Cardiac muscle cell (in vitro differentiated cells and primary cell): ENCODE measurements at regions not wholly inside any gene's neighbourhood (a gene's known extent, or its start where the extent isn't known, plus 50 kb on each side); places are given as distances from the start of the nearest gene placed in this dataset.
A peak's percentile ranks its signal among the peaks of the same experiment; 100 is the strongest.

Experiments
- DNase-seq, 2 donors: peaks; one replicate each; pipeline versions ENCODE4 v3.0.0 to v3.0.0-alpha.2; 2010 to 2017; ENCODE audit warnings: low read depth in 1 of 2, low spot score in 1 of 2
- H3K27ac ChIP-seq: fragments of 200-600 bp; sonication (generic); 2 replicates; pipeline ENCODE4 v1.5.1; 2016
- H3K27me3 ChIP-seq: fragments of 200-600 bp; sonication (generic); 2 replicates; pipeline ENCODE4 v1.6.0; 2016; ENCODE audit warnings: control low read depth
- H3K36me3 ChIP-seq: fragments of 200-600 bp; sonication (generic); 2 replicates; pipeline ENCODE4 v1.5.1; 2016; ENCODE audit warnings: control low read depth
- H3K4me1 ChIP-seq: fragments of 200-600 bp; sonication (generic); 2 replicates; pipeline ENCODE4 v1.8.1; 2017; ENCODE audit warnings: low read depth, mild to moderate bottlenecking, mixed run types
- H3K4me3 ChIP-seq: fragments of 200-600 bp; sonication (generic); 2 replicates; pipeline ENCODE4 v1.5.1; 2016; ENCODE audit warnings: mild to moderate bottlenecking
- H3K9me3 ChIP-seq: fragments of 200-600 bp; sonication (generic); 2 replicates; pipeline ENCODE4 v1.5.1; 2017; ENCODE audit warnings: low read depth, mild to moderate bottlenecking, control low read depth
- TF ChIP-seq, protein P1 (sequence below): IDR thresholded peaks from 2 replicates; pipeline ENCODE4 v1.5.1; 2012; ENCODE audit warnings: low read depth, mild to moderate bottlenecking, low read length

GRCh38 chr18:68454511-68455228 lies 260.2 kb downstream of the TMX3 start:
- DNase-seq, result peak in 1 of 2 donors; percentile 74
- TF ChIP-seq, protein P1, sequence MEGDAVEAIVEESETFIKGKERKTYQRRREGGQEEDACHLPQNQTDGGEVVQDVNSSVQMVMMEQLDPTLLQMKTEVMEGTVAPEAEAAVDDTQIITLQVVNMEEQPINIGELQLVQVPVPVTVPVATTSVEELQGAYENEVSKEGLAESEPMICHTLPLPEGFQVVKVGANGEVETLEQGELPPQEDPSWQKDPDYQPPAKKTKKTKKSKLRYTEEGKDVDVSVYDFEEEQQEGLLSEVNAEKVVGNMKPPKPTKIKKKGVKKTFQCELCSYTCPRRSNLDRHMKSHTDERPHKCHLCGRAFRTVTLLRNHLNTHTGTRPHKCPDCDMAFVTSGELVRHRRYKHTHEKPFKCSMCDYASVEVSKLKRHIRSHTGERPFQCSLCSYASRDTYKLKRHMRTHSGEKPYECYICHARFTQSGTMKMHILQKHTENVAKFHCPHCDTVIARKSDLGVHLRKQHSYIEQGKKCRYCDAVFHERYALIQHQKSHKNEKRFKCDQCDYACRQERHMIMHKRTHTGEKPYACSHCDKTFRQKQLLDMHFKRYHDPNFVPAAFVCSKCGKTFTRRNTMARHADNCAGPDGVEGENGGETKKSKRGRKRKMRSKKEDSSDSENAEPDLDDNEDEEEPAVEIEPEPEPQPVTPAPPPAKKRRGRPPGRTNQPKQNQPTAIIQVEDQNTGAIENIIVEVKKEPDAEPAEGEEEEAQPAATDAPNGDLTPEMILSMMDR, result no peak
- Histone ChIP-seq H3K9me3 (no peaks in the 10 kb centered on the region), H3K27me3 (no peaks in the 10 kb centered on the region), H3K27ac (no peak overlapping the region), H3K36me3 (no peaks in the 10 kb centered on the region), H3K4me3 (no peak overlapping the region), H3K4me1 (no peaks in the 10 kb centered on the region)

- H3K27ac ChIP-seq, result no peak overlapping the region
- H3K4me1 ChIP-seq, result no peaks in the 10 kb centered on the region
- H3K36me3 ChIP-seq, result no peaks in the 10 kb centered on the region
- DNase-seq, result peak in 1 of 2 donors; percentile 86
- H3K4me3 ChIP-seq, result no peak overlapping the region
- TF ChIP-seq, protein P1, result no peak
- no peaks in the 10 kb centered on the region for H3K9me3 ChIP-seq
- no peaks in the 10 kb centered on the region for H3K27me3 ChIP-seq
These were observed 265.6 kb downstream of the TMX3 start for GRCh38 chr18:68449292-68449691.

DNA sequence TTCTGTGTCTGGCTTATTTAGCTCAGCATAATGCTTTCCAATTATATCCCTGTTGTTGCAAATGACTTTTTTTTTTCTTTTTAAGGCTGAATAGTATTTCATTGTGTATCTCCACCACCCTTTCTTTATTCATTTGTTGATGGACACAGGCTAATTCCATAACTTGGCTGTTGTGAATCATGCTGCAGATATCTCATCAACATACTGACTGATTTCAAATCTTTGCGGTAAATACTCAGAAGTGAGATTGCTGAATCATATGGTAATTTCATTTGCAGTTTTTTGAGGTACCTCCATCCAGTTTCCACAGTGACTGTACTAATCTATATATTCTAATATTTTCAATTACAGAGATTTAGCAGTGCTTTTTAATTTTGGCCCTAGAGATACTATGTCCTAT lies 266.2 kb downstream of the TMX3 start:
- no peaks in the 10 kb centered on the region for H3K27me3 ChIP-seq
- H3K9me3 ChIP-seq, result no peaks in the 10 kb centered on the region
- DNase-seq, result peak in 1 of 2 donors; percentile 63
- TF ChIP-seq, protein P1, result no peak
- H3K4me1 ChIP-seq, result no peaks in the 10 kb centered on the region
- H3K27ac ChIP-seq, result no peak overlapping the region
- H3K4me3 ChIP-seq, result no peak overlapping the region
- H3K36me3 ChIP-seq, result no peaks in the 10 kb centered on the region

- Histone ChIP-seq H3K4me3 (no peak overlapping the region), H3K27ac (no peak overlapping the region), H3K27me3 (no peaks in the 10 kb centered on the region), H3K36me3 (no peaks in the 10 kb centered on the region), H3K4me1 (no peaks in the 10 kb centered on the region), H3K9me3 (no peaks in the 10 kb centered on the region)
- DNase-seq, result no peak
- TF ChIP-seq, protein P1, result no peak
These were observed 267.6 kb downstream of the TMX3 start for GRCh38 chr18:68447286-68447685.

- Histone ChIP-seq H3K36me3 (no peaks in the 10 kb centered on the region), H3K9me3 (no peaks in the 10 kb centered on the region), H3K27ac (no peak overlapping the region), H3K4me3 (no peak overlapping the region), H3K4me1 (no peaks in the 10 kb centered on the region), H3K27me3 (no peaks in the 10 kb centered on the region)
- TF ChIP-seq, protein P1, result no peak
- DNase-seq, result no peak
These were observed 269.1 kb downstream of the TMX3 start for GRCh38 chr18:68445668-68446426.
